BLaER1 treated with 17β-estradiol and CSF1 and Interleukin-3, amounts not matched to agents 10 nM and 100 nM (cell line): ENCODE measurements at regions not wholly inside any gene's neighbourhood (a gene's known extent, or its start where the extent isn't known, plus 50 kb on each side); places are given as distances from the start of the nearest gene placed in this dataset.

Experiments used
- H3K27ac ChIP-seq, 11 experiments: shearing (Covaris generic); formaldehyde crosslinking; 2 replicates each; pipeline ENCODE4 v1.8.1; 2022
- H3K27me3 ChIP-seq, 11 experiments: shearing (Covaris generic); formaldehyde crosslinking; 2 replicates each; pipeline ENCODE4 v1.8.1; 2022
- H3K36me3 ChIP-seq, 11 experiments: shearing (Covaris generic); formaldehyde crosslinking; 2 replicates each; pipeline ENCODE4 v1.8.1; 2022
- H3K4me1 ChIP-seq, 10 experiments: shearing (Covaris generic); formaldehyde crosslinking; 2 replicates each; pipeline ENCODE4 v1.8.1; 2022
- H3K4me2 ChIP-seq, 11 experiments: shearing (Covaris generic); formaldehyde crosslinking; 2 replicates each; pipeline ENCODE4 v1.8.1; 2022
- H3K4me3 ChIP-seq, 10 experiments: shearing (Covaris generic); formaldehyde crosslinking; 2 replicates each; pipeline ENCODE4 v1.8.1; 2022
- H3K9ac ChIP-seq, 11 experiments: shearing (Covaris generic); formaldehyde crosslinking; 2 replicates each; pipeline ENCODE4 v1.8.1; 2022
- H3K9me3 ChIP-seq, 11 experiments: shearing (Covaris generic); formaldehyde crosslinking; replicated peaks in 1 of 11; 2 replicates each; pipeline ENCODE4 v1.8.1; 2022
- H4K20me1 ChIP-seq, 11 experiments: shearing (Covaris generic); formaldehyde crosslinking; 2 replicates each; pipeline ENCODE4 v1.8.1; 2022
- Cebpa-rat ChIP-seq, 11 experiments: shearing (Covaris generic); IDR thresholded peaks; 2 replicates each; pipeline ENCODE4 v1.8.1; 2022

GRCh38 chr3:64932666-64933342 is 245.0 kb upstream of the ADAMTS9 start:
- Histone ChIP-seq H3K4me3 (no peak overlapping the region), H3K36me3 (0 out of 22 replicates have a peak, but pooled peaks cover 0 to 7% (median 0%) of the 10 kb centered on the region in 11 experiments), H3K4me2 (no peak overlapping the region), H3K9me3 (peaks cover 21 to 32% (median 27%) of the 10 kb centered on the region in 11 experiments), H3K4me1 (peaks cover 0 to 16% (median 12%) of the 10 kb centered on the region in 10 experiments; a peak in 13 of 20 replicates), H4K20me1 (no peaks in the 10 kb centered on the region), H3K9ac (no peak overlapping the region), H3K27me3 (no peaks in the 10 kb centered on the region), H3K27ac (no peak overlapping the region)
- TF ChIP-seq Cebpa-rat (IDR thresholded peaks at IDR 0.05): no peak

- Histone ChIP-seq H3K36me3 (0 out of 22 replicates have a peak, but pooled peaks cover 0 to 7% (median 0%) of the 10 kb centered on the region in 11 experiments), H3K4me3 (no peak overlapping the region), H3K27me3 (no peaks in the 10 kb centered on the region), H3K4me1 (peaks cover 0 to 16% (median 11%) of the 10 kb centered on the region in 10 experiments; a peak in 11 of 20 replicates), H3K4me2 (peak overlapping the region in 8 of 11 experiments; percentile 13 to 58 (median 29); a peak in 9 of 22 replicates), H3K9me3 (peaks cover 21 to 32% (median 27%) of the 10 kb centered on the region in 11 experiments), H3K9ac (no peak overlapping the region), H4K20me1 (no peaks in the 10 kb centered on the region), H3K27ac (no peak overlapping the region)
- TF ChIP-seq Cebpa-rat (IDR thresholded peaks at IDR 0.05): no peak
These were observed 244.3 kb upstream of the ADAMTS9 start for GRCh38 chr3:64932016-64932518.

GRCh38 chr3:64930891-64931290 is 243.1 kb upstream of the ADAMTS9 start:
- H3K27ac ChIP-seq: no peak overlapping the region
- no peak for TF ChIP-seq Cebpa-rat (IDR thresholded peaks at IDR 0.05)
- peaks cover 0 to 16% (median 11%) of the 10 kb centered on the region in 10 experiments; a peak in 10 of 20 replicates for H3K4me1 ChIP-seq
- no peak overlapping the region for H3K4me3 ChIP-seq
- H3K9me3 ChIP-seq: peaks cover 21 to 32% (median 27%) of the 10 kb centered on the region in 11 experiments
- H3K36me3 ChIP-seq: 0 out of 22 replicates have a peak, but pooled peaks cover 0 to 7% (median 0%) of the 10 kb centered on the region in 11 experiments
- no peak overlapping the region for H3K9ac ChIP-seq
- H4K20me1 ChIP-seq: no peaks in the 10 kb centered on the region
- no peaks in the 10 kb centered on the region for H3K27me3 ChIP-seq
- H3K4me2 ChIP-seq: peak overlapping the region in 6 of 11 experiments; percentile 16 to 58 (median 42); a peak in 8 of 22 replicates

- Histone ChIP-seq H3K9ac (no peak overlapping the region), H3K27ac (no peak overlapping the region), H3K27me3 (no peaks in the 10 kb centered on the region), H3K4me2 (no peak overlapping the region), H3K9me3 (peaks cover 12 to 20% (median 17%) of the 10 kb centered on the region in 11 experiments), H3K4me3 (no peak overlapping the region), H3K4me1 (peaks cover 0 to 16% (median 11%) of the 10 kb centered on the region in 10 experiments; a peak in 10 of 20 replicates), H3K36me3 (0 out of 22 replicates have a peak, but pooled peaks cover 0 to 7% (median 0%) of the 10 kb centered on the region in 11 experiments), H4K20me1 (no peaks in the 10 kb centered on the region)
- TF ChIP-seq Cebpa-rat (IDR thresholded peaks at IDR 0.05): no peak
These were observed 240.9 kb upstream of the ADAMTS9 start for GRCh38 chr3:64928683-64929082.

- H4K20me1 ChIP-seq: no peaks in the 10 kb centered on the region
- no peak overlapping the region for H3K9ac ChIP-seq
- H3K4me2 ChIP-seq: no peak overlapping the region
- no peak overlapping the region for H3K4me3 ChIP-seq
- 0 out of 22 replicates have a peak, but pooled peaks cover 0 to under 1% (median 0%) of the 10 kb centered on the region in 11 experiments for H3K36me3 ChIP-seq
- peaks cover 0 to 16% (median 11%) of the 10 kb centered on the region in 10 experiments; a peak in 10 of 20 replicates for H3K4me1 ChIP-seq
- peaks cover 2 to 10% (median 7%) of the 10 kb centered on the region in 11 experiments for H3K9me3 ChIP-seq
- TF ChIP-seq Cebpa-rat (IDR thresholded peaks at IDR 0.05): no peak
- no peaks in the 10 kb centered on the region for H3K27me3 ChIP-seq
- H3K27ac ChIP-seq: no peak overlapping the region
These were observed 239.9 kb upstream of the ADAMTS9 start for GRCh38 chr3:64927689-64928088.

- no peak overlapping the region for H3K9ac ChIP-seq
- no peaks in the 10 kb centered on the region for H4K20me1 ChIP-seq
- H3K4me1 ChIP-seq: peaks cover 0 to under 1% (median 0%) of the 10 kb centered on the region in 10 experiments; a peak in 1 of 20 replicates
- no peaks in the 10 kb centered on the region for H3K9me3 ChIP-seq
- no peaks in the 10 kb centered on the region for H3K27me3 ChIP-seq
- H3K36me3 ChIP-seq: no peaks in the 10 kb centered on the region
- no peak overlapping the region for H3K27ac ChIP-seq
- TF ChIP-seq Cebpa-rat (IDR thresholded peaks at IDR 0.05): no peak
- H3K4me2 ChIP-seq: no peak overlapping the region
- H3K4me3 ChIP-seq: no peak overlapping the region
These were observed 237.8 kb upstream of the ADAMTS9 start for GRCh38 chr3:64925575-64925974.

- no peaks in the 10 kb centered on the region for H3K36me3 ChIP-seq
- H3K4me3 ChIP-seq: no peak overlapping the region
- no peak overlapping the region for H3K4me2 ChIP-seq
These were observed 237.2 kb upstream of the ADAMTS9 start for GRCh38 chr3:64924961-64925360.

GRCh38 chr3:64922213-64922612 is 234.4 kb upstream of the ADAMTS9 start:
- Histone ChIP-seq H4K20me1 (no peaks in the 10 kb centered on the region), H3K4me2 (no peak overlapping the region), H3K4me3 (no peak overlapping the region), H3K27me3 (no peaks in the 10 kb centered on the region), H3K4me1 (no peaks in the 10 kb centered on the region), H3K9ac (no peak overlapping the region), H3K36me3 (no peaks in the 10 kb centered on the region), H3K9me3 (no peaks in the 10 kb centered on the region), H3K27ac (no peak overlapping the region)
- no peak for TF ChIP-seq Cebpa-rat (IDR thresholded peaks at IDR 0.05)

More at GRCh38 chr3:64924961-64925360, 237.2 kb upstream of the ADAMTS9 start:
- no peaks in the 10 kb centered on the region for H3K4me1 ChIP-seq
- H3K27me3 ChIP-seq: no peaks in the 10 kb centered on the region
- H3K9me3 ChIP-seq: no peaks in the 10 kb centered on the region
- TF ChIP-seq Cebpa-rat (IDR thresholded peaks at IDR 0.05): no peak
- H4K20me1 ChIP-seq: no peaks in the 10 kb centered on the region
- no peak overlapping the region for H3K9ac ChIP-seq
- no peak overlapping the region for H3K27ac ChIP-seq

GRCh38 chr3:64921281-64922065 is 233.7 kb upstream of the ADAMTS9 start:
- TF ChIP-seq Cebpa-rat (IDR thresholded peaks at IDR 0.05): no peak

More at GRCh38 chr3:64921281-64922065, 233.7 kb upstream of the ADAMTS9 start:
- H3K9ac ChIP-seq: no peak overlapping the region
- H3K9me3 ChIP-seq: no peaks in the 10 kb centered on the region
- no peak overlapping the region for H3K4me3 ChIP-seq
- H3K36me3 ChIP-seq: no peaks in the 10 kb centered on the region
- H3K27me3 ChIP-seq: no peaks in the 10 kb centered on the region
- no peak overlapping the region for H3K27ac ChIP-seq
- no peaks in the 10 kb centered on the region for H4K20me1 ChIP-seq
- H3K4me1 ChIP-seq: no peaks in the 10 kb centered on the region
- H3K4me2 ChIP-seq: no peak overlapping the region
